GM18951 (cell line): ENCODE measurements at regions not wholly inside any gene's neighbourhood (a gene's known extent, or its start where the extent isn't known, plus 50 kb on each side); places are given as distances from the start of the nearest gene placed in this dataset.

Source experiments
- POLR2A ChIP-seq: IDR thresholded peaks from 4 replicates; pipeline ENCODE4 v1.6.1; 2011; ENCODE audit warnings: mild to moderate bottlenecking; ENCODE audit not compliant: insufficient read length, insufficient read depth; ENCODE audit errors: extremely low read depth
- in situ Hi-C: fragments of 300-500 bp; cut with MboI; formaldehyde crosslinking; loops from one replicate; pipeline ENCODE4 v1.12.0; 2022; ENCODE audit warnings: low sequenced_read_pairs, mixed read lengths, inconsistent platforms; ENCODE audit not compliant: unreplicated experiment

DNA sequence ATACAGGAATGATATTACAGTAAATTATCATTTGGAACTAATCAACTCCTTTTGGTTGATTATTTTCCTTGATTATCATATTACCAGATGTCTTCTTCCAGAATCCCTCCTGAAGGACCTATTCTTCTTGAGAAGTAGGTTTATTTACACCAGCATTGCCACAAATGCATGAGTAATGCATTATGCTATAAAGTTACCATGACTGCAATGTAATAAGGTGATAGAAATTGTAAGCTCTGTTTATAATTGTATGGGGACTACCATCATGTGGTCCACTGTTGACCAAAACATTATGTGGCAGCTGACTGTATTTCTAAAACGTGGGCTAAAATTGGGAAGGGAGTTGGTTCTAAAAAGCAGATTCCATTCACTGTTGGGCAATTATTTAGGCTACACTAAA, 602.2 kb downstream of the NYAP2 start:
- in situ Hi-C loops: no loop called here

DNA sequence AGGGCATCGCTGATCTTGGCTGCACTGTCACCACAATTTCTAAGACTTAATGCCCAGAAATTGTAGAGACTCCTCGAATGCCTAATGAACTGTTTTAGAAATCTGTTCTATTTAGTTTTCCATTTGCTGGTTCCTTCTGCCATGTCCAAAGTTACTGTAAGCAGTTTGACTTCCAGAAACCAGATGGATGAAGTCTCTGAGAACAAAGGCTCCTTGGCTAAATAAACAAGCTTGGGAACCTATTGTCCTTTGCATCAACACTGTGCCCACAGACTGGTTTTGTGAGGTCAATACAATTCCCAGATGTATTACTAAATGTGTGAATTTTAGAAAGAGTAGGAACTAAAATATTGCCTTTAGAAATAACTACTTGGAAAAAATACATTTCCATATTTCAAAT, 600.2 kb downstream of the NYAP2 start:
- in situ Hi-C loops: no loop called here
- no peak for TF ChIP-seq POLR2A

More for the DNA sequence above, 602.2 kb downstream of the NYAP2 start:
- no peak for TF ChIP-seq POLR2A

GRCh38 chr2:225998653-225999052, 599.1 kb downstream of the NYAP2 start:
- TF ChIP-seq POLR2A: no peak
- in situ Hi-C loops: no loop called here

DNA sequence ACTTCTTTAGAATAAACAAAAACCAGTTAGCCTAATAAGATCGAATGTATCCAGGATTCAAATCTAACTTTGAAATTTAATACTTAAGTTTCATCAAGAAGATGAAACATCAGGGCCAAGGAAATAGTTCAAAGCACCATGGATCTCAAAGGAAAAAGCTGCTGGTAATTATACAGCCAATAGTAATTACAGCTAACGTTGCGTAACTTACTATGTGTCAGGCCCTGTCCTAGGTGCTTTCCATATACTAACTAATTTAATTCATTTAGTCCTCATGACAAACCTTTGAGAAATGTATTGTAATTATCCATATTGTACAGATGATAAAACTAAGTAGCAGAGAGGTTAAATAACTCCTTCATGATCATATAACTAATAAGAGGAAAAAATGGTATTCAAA, 598.6 kb downstream of the NYAP2 start:
- no peak for TF ChIP-seq POLR2A
- in situ Hi-C loops: no loop called here

- in situ Hi-C loops: no loop called here
- no peak for TF ChIP-seq POLR2A
Measured at GRCh38 chr2:225996462-225996828, 596.9 kb downstream of the NYAP2 start.

GRCh38 chr2:225995796-225996461, 596.4 kb downstream of the NYAP2 start:
- in situ Hi-C loops: no loop called here
- TF ChIP-seq POLR2A: no peak

GRCh38 chr2:225994748-225995405, 595.4 kb downstream of the NYAP2 start:
- in situ Hi-C loops: no loop called here
- no peak for TF ChIP-seq POLR2A

DNA sequence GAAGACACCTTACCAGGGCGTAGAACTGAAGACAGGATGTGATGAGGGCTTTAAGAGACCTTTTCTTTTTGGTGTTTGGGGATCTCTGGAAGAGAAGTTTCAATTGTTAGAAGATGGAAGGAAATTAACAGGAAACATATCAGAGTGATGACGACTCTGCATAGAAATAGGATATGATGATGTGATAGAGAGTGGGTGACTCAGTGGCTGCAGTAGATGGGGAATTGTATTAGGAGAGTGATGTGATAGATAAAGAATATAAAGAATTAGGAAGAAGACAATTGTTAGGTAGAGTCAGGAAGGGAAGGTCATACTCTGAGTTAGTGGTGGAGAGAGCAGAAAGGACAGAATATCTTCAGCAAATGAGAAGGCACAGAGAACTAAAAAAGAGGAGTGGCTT, 593.9 kb downstream of the NYAP2 start:
- TF ChIP-seq POLR2A: no peak
- in situ Hi-C loops: no loop called here

- in situ Hi-C loops: no loop called here
- TF ChIP-seq POLR2A: no peak
Measured at GRCh38 chr2:225989809-225990208, 590.3 kb downstream of the NYAP2 start.

- in situ Hi-C loops: no loop called here
- TF ChIP-seq POLR2A: no peak
Measured at GRCh38 chr2:225980372-225980771, 580.9 kb downstream of the NYAP2 start.

DNA sequence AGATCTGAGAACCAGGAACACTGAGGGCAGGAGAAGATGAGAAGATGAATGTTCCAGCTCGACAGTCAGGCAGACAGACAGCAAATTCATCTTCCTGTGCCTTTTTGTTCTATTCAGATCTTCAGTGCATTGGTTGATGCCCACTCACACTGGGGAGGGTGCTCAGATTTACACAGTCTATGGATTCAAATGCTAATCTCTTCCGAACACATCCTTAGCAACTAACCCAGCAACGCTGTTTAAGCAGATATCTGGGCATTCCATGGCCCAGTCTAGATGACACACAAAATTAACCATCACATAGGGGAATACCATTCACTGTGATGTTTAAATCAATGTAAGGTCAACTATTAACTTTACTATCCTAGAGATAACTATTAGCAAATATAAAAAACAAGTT, 571.9 kb downstream of the NYAP2 start:
- in situ Hi-C loops: no loop called here
- no peak for TF ChIP-seq POLR2A

- no peak for TF ChIP-seq POLR2A
- in situ Hi-C loops: no loop called here
Measured at GRCh38 chr2:225948903-225949302, 549.4 kb downstream of the NYAP2 start.

DNA sequence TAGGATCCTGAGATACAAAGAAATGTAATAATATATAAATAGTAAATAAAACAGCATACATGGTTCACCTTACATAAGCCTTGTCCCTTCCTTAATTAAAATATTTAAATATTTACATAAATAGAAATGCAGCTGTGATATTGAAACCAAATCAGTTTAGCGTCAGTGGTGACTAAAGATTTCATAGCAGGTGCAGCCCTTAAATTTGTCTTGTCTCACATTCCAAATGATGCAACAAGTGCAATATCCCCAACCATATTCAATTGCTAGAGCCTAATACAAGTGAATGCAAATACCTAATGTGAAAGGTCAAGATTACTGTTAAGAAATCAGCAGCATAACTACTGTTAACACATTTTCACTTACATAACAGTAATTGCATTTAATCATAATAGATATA, 539.5 kb downstream of the NYAP2 start:
- TF ChIP-seq POLR2A: no peak
- in situ Hi-C loops: no loop called here

DNA sequence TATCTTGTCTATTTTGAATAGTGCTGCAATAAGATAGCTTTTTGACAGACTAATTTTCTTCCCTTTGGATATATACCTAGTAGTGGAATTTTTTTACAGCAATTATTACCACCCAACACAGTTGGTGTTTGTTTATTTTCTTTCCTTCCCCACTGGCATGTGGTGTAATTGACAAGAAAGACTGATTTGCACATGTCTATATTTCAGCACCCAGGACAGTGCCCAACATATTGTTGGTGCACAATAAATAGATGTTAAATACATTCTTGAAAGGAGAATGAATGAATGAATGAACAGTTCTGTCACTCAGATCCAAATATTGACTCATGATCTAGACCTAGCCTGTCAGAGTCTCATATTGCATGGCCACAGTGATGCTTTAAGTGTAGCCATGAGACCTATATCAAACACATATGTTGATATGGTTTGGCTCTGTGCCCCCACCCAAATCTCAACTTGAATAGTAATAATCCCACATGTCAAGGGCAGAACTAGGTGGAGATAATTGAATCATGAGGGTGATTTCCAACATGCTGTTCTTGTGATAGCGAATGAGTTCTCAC, 538.2 kb downstream of the NYAP2 start:
- no peak for TF ChIP-seq POLR2A
- in situ Hi-C loops: no loop called here
